Natural killer cell (primary cell): ENCODE measurements at regions not wholly inside any gene's neighbourhood (a gene's known extent, or its start where the extent isn't known, plus 50 kb on each side); places are given as distances from the start of the nearest gene placed in this dataset.
"Not testable (repeated sequence)": the region's sequence is repeated elsewhere in the genome, so short reads cannot be mapped to it uniquely, and the experiment has no call there.

ENCODE experiments used
- ATAC-seq, 3 donors: fragments of 150-1000 bp in 2 of 3; fragments of 200-7000 bp in 1 of 3; cut with Tn5 transposase; 1 replicate in 1 of 3; 2 replicates in 2 of 3; pipeline ENCODE4 v1.10.0; 2021; ENCODE audit warnings: mild to moderate bottlenecking in 2 of 3, moderate library complexity in 2 of 3
- DNase-seq, 2 donors: peaks; one replicate each; pipeline versions ENCODE4 v3.0.0 to v3.0.0-alpha.2; 2013 to 2021; ENCODE audit warnings: mixed read lengths in 1 of 2
- H3K27ac ChIP-seq: one replicate; pipeline ENCODE4 v1.5.1; 2013; ENCODE audit warnings: mild to moderate bottlenecking, low read length
- H3K27me3 ChIP-seq: one replicate; pipeline ENCODE4 v1.6.1; 2013; ENCODE audit warnings: low read length; ENCODE audit not compliant: control insufficient read depth, insufficient read depth
- H3K36me3 ChIP-seq: one replicate; pipeline ENCODE4 v1.6.1; 2013; ENCODE audit warnings: low read length; ENCODE audit not compliant: control insufficient read depth, insufficient read depth
- H3K4me1 ChIP-seq: one replicate; pipeline ENCODE4 v1.6.1; 2013; ENCODE audit warnings: low read length; ENCODE audit not compliant: control insufficient read depth, insufficient read depth
- H3K4me3 ChIP-seq: one replicate; pipeline ENCODE4 v1.5.1; 2013; ENCODE audit warnings: low read length
- H3K9me3 ChIP-seq: one replicate; pipeline ENCODE4 v1.6.1; 2013; ENCODE audit warnings: low read length; ENCODE audit not compliant: control insufficient read depth, insufficient read depth
- H3K27ac Mint-ChIP-seq, 2 donors: one replicate each; pipeline ENCODE4 v1.8.0; 2022; ENCODE audit warnings: mild to moderate bottlenecking in 2 of 2, mixed read lengths in 2 of 2, moderate library complexity in 1 of 2
- H3K27me3 Mint-ChIP-seq, 2 donors: one replicate each; pipeline ENCODE4 v1.8.0; 2022; ENCODE audit warnings: low read depth in 2 of 2, mixed read lengths in 2 of 2
- H3K36me3 Mint-ChIP-seq: one replicate; pipeline ENCODE4 v1.8.0; 2022; ENCODE audit warnings: mixed read lengths
- H3K4me1 Mint-ChIP-seq, 2 donors: one replicate each; pipeline ENCODE4 v1.8.0; 2022; ENCODE audit warnings: mixed read lengths in 2 of 2
- H3K4me3 Mint-ChIP-seq: one replicate; pipeline ENCODE4 v1.8.0; 2022; ENCODE audit warnings: mild to moderate bottlenecking, moderate library complexity, mixed read lengths
- H3K9me3 Mint-ChIP-seq, 2 donors: one replicate each; pipeline ENCODE4 v1.8.0; 2022; ENCODE audit warnings: mixed read lengths in 2 of 2
- WGBS: methylation state at CpG from one replicate; pipeline ENCODE4 v1.1.7; 2013; ENCODE audit warnings: missing lambda C conversion rate; ENCODE audit not compliant: insufficient coverage; 5-methylcytosine and 5-hydroxymethylcytosine counted together
- intact Hi-C: fragments of 100-400 bp; cut with micrococcal nuclease; formaldehyde crosslinking; loops from one replicate; pipeline ENCODE4 v1.14.2; 2022
- TF ChIP-seq, protein P1 (sequence below): fragments of 200-600 bp; IDR thresholded peaks from one replicate; pipeline ENCODE4 v1.8.0; 2022; ENCODE audit warnings: antibody characterized with exemption

GRCh38 chr6:120278689-120279396 is 929.3 kb upstream of the MAN1A1 start:
- Mint-ChIP-seq H3K4me3 (no peak overlapping the region), H3K27me3 (no peaks in the 10 kb centered on the region), H3K9me3 (peaks cover 2% of the 10 kb centered on the region in 2 donors), H3K27ac (no peak overlapping the region), H3K4me1 (no peaks in the 10 kb centered on the region), H3K36me3 (no peaks in the 10 kb centered on the region)
- no peak for ATAC-seq
- intact Hi-C loops = no loop called here
- Histone ChIP-seq H3K27ac (no peak overlapping the region), H3K9me3 (no peaks in the 10 kb centered on the region), H3K36me3 (no peaks in the 10 kb centered on the region), H3K4me1 (no peaks in the 10 kb centered on the region), H3K27me3 (no peaks in the 10 kb centered on the region), H3K4me3 (no peak overlapping the region)
- no peak for DNase-seq
- 67% methylated on average over 1 of the region's 2 CpGs for WGBS
- TF ChIP-seq, protein P1, sequence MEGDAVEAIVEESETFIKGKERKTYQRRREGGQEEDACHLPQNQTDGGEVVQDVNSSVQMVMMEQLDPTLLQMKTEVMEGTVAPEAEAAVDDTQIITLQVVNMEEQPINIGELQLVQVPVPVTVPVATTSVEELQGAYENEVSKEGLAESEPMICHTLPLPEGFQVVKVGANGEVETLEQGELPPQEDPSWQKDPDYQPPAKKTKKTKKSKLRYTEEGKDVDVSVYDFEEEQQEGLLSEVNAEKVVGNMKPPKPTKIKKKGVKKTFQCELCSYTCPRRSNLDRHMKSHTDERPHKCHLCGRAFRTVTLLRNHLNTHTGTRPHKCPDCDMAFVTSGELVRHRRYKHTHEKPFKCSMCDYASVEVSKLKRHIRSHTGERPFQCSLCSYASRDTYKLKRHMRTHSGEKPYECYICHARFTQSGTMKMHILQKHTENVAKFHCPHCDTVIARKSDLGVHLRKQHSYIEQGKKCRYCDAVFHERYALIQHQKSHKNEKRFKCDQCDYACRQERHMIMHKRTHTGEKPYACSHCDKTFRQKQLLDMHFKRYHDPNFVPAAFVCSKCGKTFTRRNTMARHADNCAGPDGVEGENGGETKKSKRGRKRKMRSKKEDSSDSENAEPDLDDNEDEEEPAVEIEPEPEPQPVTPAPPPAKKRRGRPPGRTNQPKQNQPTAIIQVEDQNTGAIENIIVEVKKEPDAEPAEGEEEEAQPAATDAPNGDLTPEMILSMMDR = no peak

GRCh38 chr6:120274547-120274946 is 925.0 kb upstream of the MAN1A1 start:
- Histone ChIP-seq H3K27ac (no peak overlapping the region), H3K4me3 (no peak overlapping the region), H3K27me3 (no peaks in the 10 kb centered on the region), H3K9me3 (no peaks in the 10 kb centered on the region), H3K4me1 (no peaks in the 10 kb centered on the region), H3K36me3 (no peaks in the 10 kb centered on the region)
- Mint-ChIP-seq H3K27ac (no peak overlapping the region), H3K4me3 (no peak overlapping the region), H3K36me3 (no peaks in the 10 kb centered on the region), H3K9me3 (peaks cover 5 to 19% of the 10 kb centered on the region in 2 donors), H3K27me3 (no peaks in the 10 kb centered on the region), H3K4me1 (no peaks in the 10 kb centered on the region)
- WGBS = no CpG with 5 or more reads among the region's 2 CpGs
- ATAC-seq (no peak), DNase-seq (no peak)
- intact Hi-C loops = no loop called here
- TF ChIP-seq, protein P1 = no peak

DNA sequence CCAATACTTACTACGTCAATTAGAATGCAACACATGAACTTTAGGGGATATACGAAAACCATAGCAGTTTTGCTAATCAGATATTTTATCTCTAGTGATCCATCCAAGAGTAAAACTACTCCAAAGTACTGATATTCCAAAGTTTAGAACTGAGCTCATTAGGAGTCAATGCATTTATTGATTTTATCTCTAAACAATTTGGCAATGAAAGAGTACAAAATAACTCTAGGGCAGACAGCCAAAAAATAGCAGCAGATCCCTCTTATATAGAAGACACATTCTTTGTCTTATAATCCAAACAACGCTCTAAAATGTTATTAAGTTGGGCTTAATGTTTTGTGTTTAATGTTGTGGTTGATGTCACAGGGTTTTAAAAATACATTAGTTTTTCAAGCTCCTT is 923.9 kb upstream of the MAN1A1 start:
- no peaks in the 10 kb centered on the region for H3K9me3 ChIP-seq
- H3K9me3 Mint-ChIP-seq = peaks cover 5 to 19% of the 10 kb centered on the region in 2 donors
- no peak for DNase-seq
- TF ChIP-seq, protein P1 = no peak
- H3K27me3 Mint-ChIP-seq = no peaks in the 10 kb centered on the region
- no peak for ATAC-seq
- H3K27me3 ChIP-seq = no peaks in the 10 kb centered on the region
- H3K27ac ChIP-seq = no peak overlapping the region
- WGBS = 91% methylated on average over 2 of the region's 3 CpGs
- no peak overlapping the region for H3K27ac Mint-ChIP-seq
- no peak overlapping the region for H3K4me3 Mint-ChIP-seq
- H3K4me3 ChIP-seq = no peak overlapping the region
- intact Hi-C loops = no loop called here
- H3K36me3 Mint-ChIP-seq = no peaks in the 10 kb centered on the region
- no peaks in the 10 kb centered on the region for H3K4me1 ChIP-seq
- no peaks in the 10 kb centered on the region for H3K4me1 Mint-ChIP-seq
- H3K36me3 ChIP-seq = no peaks in the 10 kb centered on the region

GRCh38 chr6:120272038-120272437 is 922.5 kb upstream of the MAN1A1 start:
- no peak for DNase-seq
- H3K27me3 Mint-ChIP-seq = no peaks in the 10 kb centered on the region
- no peak overlapping the region for H3K27ac Mint-ChIP-seq
- H3K4me1 Mint-ChIP-seq = no peaks in the 10 kb centered on the region
- no peaks in the 10 kb centered on the region for H3K4me1 ChIP-seq
- H3K27ac ChIP-seq = no peak overlapping the region
- no peaks in the 10 kb centered on the region for H3K36me3 ChIP-seq
- TF ChIP-seq, protein P1 = no peak
- H3K9me3 Mint-ChIP-seq = peaks cover 5 to 19% of the 10 kb centered on the region in 2 donors
- intact Hi-C loops = no loop called here
- no peak for ATAC-seq
- no peak overlapping the region for H3K4me3 ChIP-seq
- no peaks in the 10 kb centered on the region for H3K9me3 ChIP-seq
- no peaks in the 10 kb centered on the region for H3K27me3 ChIP-seq
- H3K4me3 Mint-ChIP-seq = no peak overlapping the region
- no peaks in the 10 kb centered on the region for H3K36me3 Mint-ChIP-seq

GRCh38 chr6:120268256-120268655 is 918.7 kb upstream of the MAN1A1 start:
- H3K27ac Mint-ChIP-seq, H3K36me3 ChIP-seq, H3K36me3 Mint-ChIP-seq, H3K27ac ChIP-seq, DNase-seq, H3K4me1 Mint-ChIP-seq, H3K4me1 ChIP-seq, H3K27me3 ChIP-seq, intact Hi-C loops, H3K9me3 ChIP-seq, H3K4me3 Mint-ChIP-seq, ATAC-seq, H3K4me3 ChIP-seq, H3K27me3 Mint-ChIP-seq: not testable (repeated sequence)
- 89% methylated on average over 7 of the region's 9 CpGs for WGBS
- peaks cover 3 to 23% of the 10 kb centered on the region in 2 donors for H3K9me3 Mint-ChIP-seq
